Adrenal gland (tissue), 9 donors: ENCODE measurements at regions not wholly inside any gene's neighbourhood (a gene's known extent, or its start where the extent isn't known, plus 50 kb on each side); places are given as distances from the start of the nearest gene placed in this dataset.

ENCODE experiments used
- DNase-seq, 7 donors: peaks; one replicate each; pipeline ENCODE4 v3.0.0-alpha.2; 2019 to 2020
- H3K27ac ChIP-seq, 5 donors: fragments of 200-600 bp; sonication (generic) in 4 of 5; 1 replicate in 3 of 5; 2 replicates in 2 of 5; pipeline versions ENCODE4 v1.5.1 to v1.8.0; 2016 to 2020; ENCODE audit warnings: mild to moderate bottlenecking in 1 of 5
- H3K27me3 ChIP-seq: fragments of 200-600 bp; 2 replicates; pipeline ENCODE4 v1.8.0; 2021
- H3K36me3 ChIP-seq, 2 donors: fragments of 200-600 bp; replicated peaks in 1 of 2; 1 replicate in 1 of 2; 2 replicates in 1 of 2; pipeline versions ENCODE4 v1.5.1 to v1.8.0; 2018 to 2022
- H3K4me1 ChIP-seq, 2 donors: fragments of 200-600 bp; replicated peaks in 1 of 2; 1 replicate in 1 of 2; 2 replicates in 1 of 2; pipeline versions ENCODE4 v1.5.1 to v1.8.0; 2018 to 2021
- H3K4me3 ChIP-seq, 4 donors: fragments of 200-600 bp; sonication (generic) in 3 of 4; one replicate each; pipeline ENCODE4 v1.5.1; 2016 to 2018
- H3K9me3 ChIP-seq, 3 donors: fragments of 200-600 bp; sonication (generic) in 1 of 3; replicated peaks in 1 of 3; 1 replicate in 2 of 3; 2 replicates in 1 of 3; pipeline versions ENCODE4 v1.5.1 to v1.8.0; 2016 to 2021
- CTCF ChIP-seq, 6 experiments: fragments of 450-650 bp in 4 of 6; fragments of 200-600 bp in 2 of 6; sonication (generic) in 1 of 6; IDR thresholded peaks; 1 replicate in 5 of 6; 2 replicates in 1 of 6; pipeline versions ENCODE4 v1.5.1 to v1.8.0; 2016 to 2021; ENCODE audit warnings: antibody characterized with exemption in 6 of 6, mild to moderate bottlenecking in 2 of 6, moderate library complexity in 1 of 6
- POLR2A ChIP-seq, 2 donors: fragments of 450-650 bp; IDR thresholded peaks; one replicate each; pipeline ENCODE4 v1.6.1; 2017; ENCODE audit warnings: antibody characterized with exemption in 2 of 2, mild to moderate bottlenecking in 2 of 2, moderate library complexity in 1 of 2
- WGBS, 4 donors: extraction: QIAGEN DNeasy Blood & Tissue Kit in 2 of 4; methylation state at CpG; one replicate each; pipeline versions ENCODE4 v1.1.5 to v1.1.7; 2013 to 2017; 5-methylcytosine and 5-hydroxymethylcytosine counted together
- intact Hi-C, 2 donors: fragments of 100-400 bp; cut with DNase I; formaldehyde crosslinking; loops; one replicate each; pipeline versions ENCODE4 v1.14.1 to v1.15.0; 2022 to 2023
- donor health status: healthy with polysubstance abuse.
- donor health status: Bipolar disorder and iron deficiency.
- donor health status: DM: yes; HTN: yes; CAD: no.
- donor health status: DM: no; HTN: no; CAD: no.
- donor health status: DM: no; HTN: no; CAD: no.

GRCh38 chr15:39200586-39200985 is 380.3 kb upstream of the THBS1 start:
- no peak for TF ChIP-seq POLR2A (IDR thresholded peaks at IDR 0.05)
- TF ChIP-seq CTCF (IDR thresholded peaks at IDR 0.05), result no peak
- Histone ChIP-seq H3K9me3 (no peaks in the 10 kb centered on the region), H3K27me3 (no peaks in the 10 kb centered on the region), H3K4me1 (no peaks in the 10 kb centered on the region), H3K27ac (no peak overlapping the region), H3K36me3 (no peaks in the 10 kb centered on the region), H3K4me3 (no peak overlapping the region)
- DNase-seq, result no peak
- intact Hi-C loops, result no loop called here

- Histone ChIP-seq H3K4me3 (no peak overlapping the region), H3K4me1 (no peaks in the 10 kb centered on the region), H3K36me3 (no peaks in the 10 kb centered on the region), H3K27ac (no peak overlapping the region), H3K9me3 (no peaks in the 10 kb centered on the region), H3K27me3 (no peaks in the 10 kb centered on the region)
- WGBS, 4 donors, result 63 to 80% (median 68%) methylated on average over 1 of the region's 1 CpG
- no peak for DNase-seq
- TF ChIP-seq POLR2A (IDR thresholded peaks at IDR 0.05) (no peak), CTCF (IDR thresholded peaks at IDR 0.05) (no peak)
- intact Hi-C loops, result no loop called here
These were observed 378.2 kb upstream of the THBS1 start for GRCh38 chr15:39202641-39203040.

- no peak for TF ChIP-seq CTCF (IDR thresholded peaks at IDR 0.05)
- no peak for TF ChIP-seq POLR2A (IDR thresholded peaks at IDR 0.05)
These were observed 376.8 kb upstream of the THBS1 start for GRCh38 chr15:39204031-39204430.

GRCh38 chr15:39205081-39205480 is 375.8 kb upstream of the THBS1 start:
- H3K4me1 ChIP-seq, result no peaks in the 10 kb centered on the region
- no peaks in the 10 kb centered on the region for H3K27me3 ChIP-seq
- no peak overlapping the region for H3K4me3 ChIP-seq
- TF ChIP-seq POLR2A (IDR thresholded peaks at IDR 0.05) (no peak), CTCF (IDR thresholded peaks at IDR 0.05) (no peak)
- intact Hi-C loops, result no loop called here
- no peaks in the 10 kb centered on the region for H3K36me3 ChIP-seq
- no peak for DNase-seq
- H3K9me3 ChIP-seq, result no peaks in the 10 kb centered on the region
- no peak overlapping the region for H3K27ac ChIP-seq

More at GRCh38 chr15:39204031-39204430, 376.8 kb upstream of the THBS1 start:
- 39 to 64% (median 51%) methylated on average over 1 of the region's 1 CpG for WGBS, 4 donors
- DNase-seq, result no peak
- H3K9me3 ChIP-seq, result no peaks in the 10 kb centered on the region
- no peaks in the 10 kb centered on the region for H3K27me3 ChIP-seq
- H3K4me3 ChIP-seq, result no peak overlapping the region
- no peak overlapping the region for H3K27ac ChIP-seq
- no peaks in the 10 kb centered on the region for H3K36me3 ChIP-seq
- intact Hi-C loops, result no loop called here
- no peaks in the 10 kb centered on the region for H3K4me1 ChIP-seq
